Keratinocyte (primary cell): ENCODE measurements at regions not wholly inside any gene's neighbourhood (a gene's known extent, or its start where the extent isn't known, plus 50 kb on each side); places are given as distances from the start of the nearest gene placed in this dataset.

Experiments used
- DNase-seq: peaks from one replicate; pipeline ENCODE4 v3.0.0-alpha.2; 2011; ENCODE audit warnings: low read depth, missing footprints, low spot score
- FAIRE-seq: peaks from 2 replicates; lab custom pipeline; 2011; peaks lifted over from hg19 to GRCh38; lab: Jason Lieb, UNC
- H2AFZ ChIP-seq: 2 replicates; pipeline ENCODE4 v1.6.0; 2012; ENCODE audit warnings: low read length, control low read depth, inconsistent platforms; ENCODE audit not compliant: control insufficient read depth
- H3K27ac ChIP-seq: 2 replicates; pipeline ENCODE4 v1.5.1; 2011; ENCODE audit warnings: low read length; ENCODE audit not compliant: control insufficient read depth, insufficient read depth
- H3K27me3 ChIP-seq: 3 replicates; pipeline ENCODE4 v1.6.0; 2011; ENCODE audit warnings: low read length; ENCODE audit not compliant: control insufficient read depth, insufficient read depth; ENCODE audit errors: extremely low read depth
- H3K36me3 ChIP-seq, 2 experiments: 2 replicates in 1 of 2; 3 replicates in 1 of 2; pipeline ENCODE4 v1.5.1; 2011; ENCODE audit warnings: low read length in 2 of 2, mild to moderate bottlenecking in 1 of 2; ENCODE audit not compliant: control insufficient read depth in 2 of 2, insufficient read depth in 2 of 2; ENCODE audit errors: extremely low read depth in 1 of 2
- H3K4me1 ChIP-seq: 3 replicates; pipeline ENCODE4 v1.5.1; 2011; ENCODE audit warnings: low read length; ENCODE audit not compliant: control insufficient read depth, insufficient read depth; ENCODE audit errors: extremely low read depth
- H3K4me2 ChIP-seq: 3 replicates; pipeline ENCODE4 v1.6.0; 2011; ENCODE audit warnings: low read depth, low read length; ENCODE audit not compliant: control insufficient read depth, insufficient read depth; ENCODE audit errors: extremely low read depth
- H3K4me3 ChIP-seq, 3 experiments: fragments of 200-600 bp in 1 of 3; sonication (generic) in 1 of 3; 2 replicates in 2 of 3; 3 replicates in 1 of 3; pipeline ENCODE4 v1.5.1; 2011 to 2016; ENCODE audit warnings: low read length in 3 of 3, mild to moderate bottlenecking in 3 of 3, control low read depth in 2 of 3, inconsistent platforms in 1 of 3, low read depth in 1 of 3, mixed read lengths in 1 of 3, mixed run types in 1 of 3, moderate library complexity in 1 of 3; ENCODE audit not compliant: control insufficient read depth in 2 of 3, insufficient read depth in 2 of 3; ENCODE audit errors: extremely low read depth in 1 of 3
- H3K79me2 ChIP-seq: 2 replicates; pipeline ENCODE4 v1.6.0; 2012; ENCODE audit warnings: low read length; ENCODE audit not compliant: control insufficient read depth, insufficient read depth
- H3K9ac ChIP-seq: 3 replicates; pipeline ENCODE4 v1.6.0; 2011; ENCODE audit warnings: low read length; ENCODE audit not compliant: control insufficient read depth, insufficient read depth; ENCODE audit errors: extremely low read depth
- H3K9me1 ChIP-seq: 3 replicates; pipeline ENCODE4 v1.6.0; 2011; ENCODE audit warnings: low read length; ENCODE audit not compliant: control insufficient read depth, insufficient read depth; ENCODE audit errors: extremely low read depth
- H3K9me3 ChIP-seq: 2 replicates; pipeline ENCODE4 v1.5.1; 2012; ENCODE audit warnings: low read depth, low read length; ENCODE audit not compliant: control insufficient read depth
- H4K20me1 ChIP-seq: 3 replicates; pipeline ENCODE4 v1.6.0; 2011; ENCODE audit warnings: low read length; ENCODE audit not compliant: control insufficient read depth, insufficient read depth; ENCODE audit errors: extremely low read depth
- EZH2 ChIP-seq: IDR thresholded peaks from one replicate; pipeline ENCODE4 v1.6.1; 2012; ENCODE audit warnings: inconsistent platforms, mild to moderate bottlenecking, low read length, moderate library complexity
- dilution Hi-C: fragments of 300-500 bp; cut with MboI; formaldehyde crosslinking; loops from one replicate; pipeline ENCODE4 v1.7.0; 2020; ENCODE audit warnings: low sequenced_read_pairs; ENCODE audit not compliant: extremely low pct_ligation_motif_present
- TF ChIP-seq, protein P1 (sequence below), 3 experiments: IDR thresholded peaks in 1 of 3; conservative IDR thresholded peaks in 1 of 3; optimal IDR thresholded peaks in 1 of 3; 2 replicates in 2 of 3; 3 replicates in 1 of 3; pipeline versions ENCODE3 to v1.5.1; 2011; ENCODE audit warnings: low read length in 3 of 3, mild to moderate bottlenecking in 3 of 3, moderate library complexity in 2 of 3, control low read depth in 1 of 3, inconsistent platforms in 1 of 3; ENCODE audit not compliant: insufficient read depth in 2 of 3; ENCODE audit errors: extremely low read depth in 1 of 3

DNA sequence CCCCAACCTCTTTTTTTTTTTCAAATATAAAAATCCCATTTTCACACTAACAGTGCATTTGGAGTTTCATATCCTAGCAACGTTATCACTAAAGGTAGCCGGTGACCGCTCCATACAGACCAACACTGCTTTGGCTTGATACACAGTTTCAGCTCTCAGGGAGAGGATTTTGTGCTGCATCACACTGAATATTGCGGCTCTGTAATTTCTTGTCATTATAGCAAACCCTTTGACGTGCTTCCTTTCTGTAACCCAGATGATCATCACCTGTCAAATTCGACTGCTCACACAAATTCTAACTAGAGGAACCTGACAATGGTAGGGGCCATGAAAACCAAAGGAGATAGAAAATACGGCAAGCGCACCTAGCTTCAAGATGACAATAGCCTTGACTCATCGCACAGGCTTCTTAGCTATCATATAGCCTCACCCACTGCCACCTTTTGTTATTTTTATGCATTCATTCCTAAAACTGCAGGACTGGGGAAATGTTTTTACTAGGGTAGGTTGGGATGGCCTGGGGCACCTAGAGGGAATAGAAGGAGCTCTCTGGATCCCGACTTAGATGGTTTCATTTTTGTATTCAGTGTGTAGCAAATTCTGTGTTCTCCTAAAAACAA, 582.9 kb upstream of the PIK3C3 start:
- Histone ChIP-seq H3K4me3 (no peak overlapping the region), H3K27ac (no peak overlapping the region), H4K20me1 (no peaks in the 10 kb centered on the region), H3K9ac (no peak overlapping the region), H3K36me3 (no peaks in the 10 kb centered on the region), H3K4me2 (no peak overlapping the region), H3K9me3 (no peaks in the 10 kb centered on the region), H2AFZ (no peak overlapping the region), H3K4me1 (no peaks in the 10 kb centered on the region), H3K27me3 (no peaks in the 10 kb centered on the region), H3K9me1 (no peaks in the 10 kb centered on the region), H3K79me2 (no peaks in the 10 kb centered on the region)
- no peak for DNase-seq
- dilution Hi-C loops = no loop called here
- no peak for TF ChIP-seq EZH2
- TF ChIP-seq, protein P1, sequence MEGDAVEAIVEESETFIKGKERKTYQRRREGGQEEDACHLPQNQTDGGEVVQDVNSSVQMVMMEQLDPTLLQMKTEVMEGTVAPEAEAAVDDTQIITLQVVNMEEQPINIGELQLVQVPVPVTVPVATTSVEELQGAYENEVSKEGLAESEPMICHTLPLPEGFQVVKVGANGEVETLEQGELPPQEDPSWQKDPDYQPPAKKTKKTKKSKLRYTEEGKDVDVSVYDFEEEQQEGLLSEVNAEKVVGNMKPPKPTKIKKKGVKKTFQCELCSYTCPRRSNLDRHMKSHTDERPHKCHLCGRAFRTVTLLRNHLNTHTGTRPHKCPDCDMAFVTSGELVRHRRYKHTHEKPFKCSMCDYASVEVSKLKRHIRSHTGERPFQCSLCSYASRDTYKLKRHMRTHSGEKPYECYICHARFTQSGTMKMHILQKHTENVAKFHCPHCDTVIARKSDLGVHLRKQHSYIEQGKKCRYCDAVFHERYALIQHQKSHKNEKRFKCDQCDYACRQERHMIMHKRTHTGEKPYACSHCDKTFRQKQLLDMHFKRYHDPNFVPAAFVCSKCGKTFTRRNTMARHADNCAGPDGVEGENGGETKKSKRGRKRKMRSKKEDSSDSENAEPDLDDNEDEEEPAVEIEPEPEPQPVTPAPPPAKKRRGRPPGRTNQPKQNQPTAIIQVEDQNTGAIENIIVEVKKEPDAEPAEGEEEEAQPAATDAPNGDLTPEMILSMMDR (optimal IDR thresholded peaks at IDR 0.05 in 1 of 3, IDR thresholded peaks at IDR 0.05 in 1 of 3, conservative IDR thresholded peaks at IDR 0.05 in 1 of 3; ENCODE audit: extremely low read depth in 1 of 3, insufficient read depth in 2 of 3, low read length in 3 of 3) = no peak
- FAIRE-seq = no peak

GRCh38 chr18:41371156-41372045, 583.6 kb upstream of the PIK3C3 start:
- Histone ChIP-seq H3K36me3 (no peaks in the 10 kb centered on the region), H2AFZ (no peak overlapping the region), H3K79me2 (no peaks in the 10 kb centered on the region), H3K9me1 (no peaks in the 10 kb centered on the region), H3K27ac (no peak overlapping the region), H3K27me3 (no peaks in the 10 kb centered on the region), H3K9me3 (no peaks in the 10 kb centered on the region), H3K4me2 (no peak overlapping the region), H3K9ac (no peak overlapping the region), H3K4me1 (no peaks in the 10 kb centered on the region), H3K4me3 (no peak overlapping the region), H4K20me1 (no peaks in the 10 kb centered on the region)
- FAIRE-seq = no peak
- dilution Hi-C loops = no loop called here
- TF ChIP-seq EZH2 = no peak
- TF ChIP-seq, protein P1 (optimal IDR thresholded peaks at IDR 0.05 in 1 of 3, IDR thresholded peaks at IDR 0.05 in 1 of 3, conservative IDR thresholded peaks at IDR 0.05 in 1 of 3; ENCODE audit: extremely low read depth in 1 of 3, insufficient read depth in 2 of 3, low read length in 3 of 3) = no peak
- no peak for DNase-seq
